Prostate gland (tissue), 2 donors: ENCODE measurements at regions not wholly inside any gene's neighbourhood (a gene's known extent, or its start where the extent isn't known, plus 50 kb on each side); places are given as distances from the start of the nearest gene placed in this dataset.

Experiments used
- DNase-seq: peaks from one replicate; pipeline ENCODE4 v3.0.0-alpha.2; 2019; ENCODE audit warnings: low spot score
- H3K27ac ChIP-seq, 2 donors: fragments of 200-600 bp; sonication (generic); 2 replicates each; pipeline ENCODE4 v1.5.1; 2017 to 2019
- H3K27me3 ChIP-seq: fragments of 200-600 bp; sonication (generic); replicated peaks from 2 replicates; pipeline ENCODE4 v1.5.1; 2019; ENCODE audit not compliant: insufficient read depth
- H3K36me3 ChIP-seq, 2 donors: fragments of 200-600 bp; sonication (generic); 1 replicate in 1 of 2; 2 replicates in 1 of 2; pipeline versions ENCODE4 v1.5.1 to v1.8.1; 2017 to 2019
- H3K4me1 ChIP-seq: fragments of 200-600 bp; sonication (generic); replicated peaks from 2 replicates; pipeline ENCODE4 v1.5.1; 2019
- H3K4me3 ChIP-seq, 2 donors: fragments of 200-600 bp; sonication (generic); 2 replicates each; pipeline ENCODE4 v1.5.1; 2017 to 2019
- H3K9me3 ChIP-seq: fragments of 200-600 bp; sonication (generic); 2 replicates; pipeline ENCODE4 v1.5.1; 2017
- POLR2A ChIP-seq: fragments of 450-650 bp; IDR thresholded peaks from one replicate; pipeline ENCODE4 v1.6.1; 2016; ENCODE audit warnings: antibody characterized with exemption, mild to moderate bottlenecking
- POLR2AphosphoS5 ChIP-seq: sonication (generic); formaldehyde crosslinking; IDR thresholded peaks from one replicate; pipeline ENCODE4 v1.6.1; 2017; ENCODE audit warnings: antibody characterized with exemption
- WGBS: methylation state at CpG from one replicate; pipeline ENCODE4 v1.1.5; 2018; 5-methylcytosine and 5-hydroxymethylcytosine counted together
- intact Hi-C: fragments of 100-400 bp; cut with DNase I; formaldehyde crosslinking; loops from one replicate; pipeline ENCODE4 v1.14.2; 2022
- TF ChIP-seq, protein P1 (sequence below), 4 experiments: fragments of 200-600 bp in 2 of 4; fragments of 450-650 bp in 2 of 4; sonication (generic) in 2 of 4; IDR thresholded peaks; 1 replicate in 3 of 4; 2 replicates in 1 of 4; pipeline ENCODE4 v1.5.1; 2016 to 2019; ENCODE audit warnings: antibody characterized with exemption in 4 of 4, mild to moderate bottlenecking in 2 of 4, moderate library complexity in 2 of 4

GRCh38 chr4:66842724-66843088 is 702.6 kb downstream of the CENPC start:
- TF ChIP-seq POLR2AphosphoS5 (no peak), POLR2A (no peak)
- TF ChIP-seq, protein P1, sequence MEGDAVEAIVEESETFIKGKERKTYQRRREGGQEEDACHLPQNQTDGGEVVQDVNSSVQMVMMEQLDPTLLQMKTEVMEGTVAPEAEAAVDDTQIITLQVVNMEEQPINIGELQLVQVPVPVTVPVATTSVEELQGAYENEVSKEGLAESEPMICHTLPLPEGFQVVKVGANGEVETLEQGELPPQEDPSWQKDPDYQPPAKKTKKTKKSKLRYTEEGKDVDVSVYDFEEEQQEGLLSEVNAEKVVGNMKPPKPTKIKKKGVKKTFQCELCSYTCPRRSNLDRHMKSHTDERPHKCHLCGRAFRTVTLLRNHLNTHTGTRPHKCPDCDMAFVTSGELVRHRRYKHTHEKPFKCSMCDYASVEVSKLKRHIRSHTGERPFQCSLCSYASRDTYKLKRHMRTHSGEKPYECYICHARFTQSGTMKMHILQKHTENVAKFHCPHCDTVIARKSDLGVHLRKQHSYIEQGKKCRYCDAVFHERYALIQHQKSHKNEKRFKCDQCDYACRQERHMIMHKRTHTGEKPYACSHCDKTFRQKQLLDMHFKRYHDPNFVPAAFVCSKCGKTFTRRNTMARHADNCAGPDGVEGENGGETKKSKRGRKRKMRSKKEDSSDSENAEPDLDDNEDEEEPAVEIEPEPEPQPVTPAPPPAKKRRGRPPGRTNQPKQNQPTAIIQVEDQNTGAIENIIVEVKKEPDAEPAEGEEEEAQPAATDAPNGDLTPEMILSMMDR (IDR thresholded peaks at IDR 0.05) = no peak
- no peaks in the 10 kb centered on the region for H3K4me1 ChIP-seq
- H3K27me3 ChIP-seq = no peaks in the 10 kb centered on the region
- intact Hi-C loops = no loop called here
- no peaks in the 10 kb centered on the region for H3K9me3 ChIP-seq
- DNase-seq = no peak
- H3K4me3 ChIP-seq = no peak overlapping the region
- no peak overlapping the region for H3K27ac ChIP-seq
- 59% methylated on average over 1 of the region's 1 CpG for whole genome bisulfite sequencing
- no peaks in the 10 kb centered on the region for H3K36me3 ChIP-seq

DNA sequence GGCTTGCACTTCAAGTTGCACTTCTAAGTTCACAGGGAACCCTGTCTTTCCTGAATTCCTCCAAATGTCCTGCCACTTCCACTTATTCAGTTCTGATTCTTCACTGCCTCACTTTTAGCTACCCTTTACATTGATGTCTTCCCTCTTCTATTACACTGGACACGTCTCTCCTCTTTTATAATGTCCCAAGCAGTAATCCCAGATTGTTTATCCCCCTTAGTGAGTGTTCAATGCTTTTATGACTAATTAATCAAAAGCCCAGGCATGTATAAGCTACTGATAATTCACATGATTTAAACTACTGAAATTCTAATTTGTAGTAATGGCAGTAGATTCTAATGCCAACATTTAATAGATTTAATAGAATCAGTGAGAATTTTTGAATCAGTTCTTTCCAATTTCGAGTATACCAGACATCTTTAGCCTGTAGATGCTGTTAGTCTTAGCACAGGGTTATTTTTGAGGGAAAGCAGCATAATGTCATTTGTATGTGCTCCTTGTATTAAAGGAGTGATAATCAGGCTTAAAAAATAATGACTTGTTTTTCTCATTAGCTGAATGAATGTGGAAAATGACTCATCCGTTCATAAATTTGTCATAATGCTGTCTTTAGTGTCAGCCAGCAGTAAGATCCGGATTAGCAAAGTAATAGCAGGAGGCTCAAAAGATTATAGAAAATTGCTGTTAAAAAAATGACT is 703.1 kb downstream of the CENPC start:
- intact Hi-C loops = no loop called here
- no peaks in the 10 kb centered on the region for H3K9me3 ChIP-seq
- no peaks in the 10 kb centered on the region for H3K36me3 ChIP-seq
- DNase-seq = no peak
- H3K27ac ChIP-seq = no peak overlapping the region
- H3K4me1 ChIP-seq = no peaks in the 10 kb centered on the region
- 65% methylated on average over 4 of the region's 4 CpGs for WGBS
- H3K4me3 ChIP-seq = no peak overlapping the region
- TF ChIP-seq POLR2A = no peak
- TF ChIP-seq, protein P1 (IDR thresholded peaks at IDR 0.05) = no peak
- no peak for TF ChIP-seq POLR2AphosphoS5
- H3K27me3 ChIP-seq = no peaks in the 10 kb centered on the region

GRCh38 chr4:66840178-66840577 is 705.1 kb downstream of the CENPC start:
- no peak for DNase-seq
- Histone ChIP-seq H3K27ac (no peak overlapping the region), H3K9me3 (no peaks in the 10 kb centered on the region), H3K4me3 (no peak overlapping the region), H3K27me3 (no peaks in the 10 kb centered on the region), H3K36me3 (no peaks in the 10 kb centered on the region), H3K4me1 (no peaks in the 10 kb centered on the region)
- intact Hi-C loops = no loop called here
- TF ChIP-seq POLR2A (no peak), POLR2AphosphoS5 (no peak)
- TF ChIP-seq, protein P1 (IDR thresholded peaks at IDR 0.05) = no peak

DNA sequence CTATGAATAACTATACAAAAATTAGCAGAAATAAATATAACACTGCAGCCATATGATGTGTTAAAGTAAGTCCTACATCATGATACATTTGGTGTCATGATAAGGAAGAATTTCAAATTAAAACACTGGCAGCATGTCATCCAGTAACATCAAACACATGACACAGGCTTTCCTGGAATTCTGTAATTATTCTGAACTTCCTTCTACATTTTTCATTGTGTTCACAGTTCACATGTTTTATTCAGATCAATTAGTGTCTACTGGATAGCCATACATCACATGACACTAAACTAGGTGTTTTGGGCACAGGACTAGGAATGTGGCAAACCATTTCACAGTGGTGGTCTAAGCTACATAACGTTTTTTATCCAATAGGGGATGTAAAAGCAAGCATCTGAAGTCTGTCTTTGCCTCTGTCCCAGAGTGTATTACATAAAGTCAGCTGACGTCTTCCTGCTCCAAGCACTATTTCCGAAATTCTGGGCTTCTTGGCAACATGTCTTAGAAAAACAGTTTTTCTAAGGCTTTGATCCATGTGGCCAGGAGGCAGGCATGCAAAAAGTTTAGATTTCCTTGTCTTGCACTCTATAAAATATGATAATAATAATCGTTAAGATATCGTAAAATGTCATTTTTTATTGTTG is 707.9 kb downstream of the CENPC start:
- intact Hi-C loops = no loop called here
- H3K4me3 ChIP-seq = no peak overlapping the region
- no peaks in the 10 kb centered on the region for H3K36me3 ChIP-seq
- no peak for TF ChIP-seq POLR2AphosphoS5
- WGBS = 45% methylated on average over 5 of the region's 5 CpGs
- no peaks in the 10 kb centered on the region for H3K9me3 ChIP-seq
- no peak for DNase-seq
- no peak overlapping the region for H3K27ac ChIP-seq
- H3K27me3 ChIP-seq = no peaks in the 10 kb centered on the region
- H3K4me1 ChIP-seq = no peaks in the 10 kb centered on the region

- Histone ChIP-seq H3K36me3 (no peaks in the 10 kb centered on the region), H3K27me3 (no peaks in the 10 kb centered on the region), H3K4me1 (no peaks in the 10 kb centered on the region), H3K9me3 (no peaks in the 10 kb centered on the region), H3K4me3 (no peak overlapping the region), H3K27ac (no peak overlapping the region)
- no peak for DNase-seq
- intact Hi-C loops = no loop called here
- TF ChIP-seq, protein P1 (IDR thresholded peaks at IDR 0.05) = no peak
- no peak for TF ChIP-seq POLR2A
- TF ChIP-seq POLR2AphosphoS5 = no peak
Observed at GRCh38 chr4:66829310-66829709, 716.0 kb downstream of the CENPC start.
